ENCODE measurements at regions not wholly inside any gene's neighbourhood (a gene's known extent, or its start where the extent isn't known, plus 50 kb on each side); places are given as distances from the start of the nearest gene placed in this dataset.

- ATAC-seq (ENCODE audit: insufficient number of reproducible peaks, low FRiP score, low read depth): no peak
- no peak for TF ChIP-seq CTCF (IDR thresholded peaks at IDR 0.05)
- no peaks in the 10 kb centered on the region for H3K4me1 ChIP-seq (ENCODE audit: control insufficient read depth in 1 of 2, low read depth in 2 of 2)
- H3K27me3 ChIP-seq (replicated peaks; ENCODE audit: insufficient read depth): no peaks in the 10 kb centered on the region
- H3K4me3 ChIP-seq: no peak overlapping the region
- H3K9me3 ChIP-seq: no peaks in the 10 kb centered on the region
- H3K36me3 ChIP-seq: no peaks in the 10 kb centered on the region
- no peak overlapping the region for H3K27ac ChIP-seq
- DNase-seq (ENCODE audit: low spot score): no peak
Observed at GRCh38 chr5:111670826-111671492, 86.0 kb downstream of the NREP start.

GRCh38 chr5:111668477-111669414, 88.2 kb downstream of the NREP start:
- TF ChIP-seq CTCF (IDR thresholded peaks at IDR 0.05): no peak
- no peaks in the 10 kb centered on the region for H3K4me1 ChIP-seq (ENCODE audit: control insufficient read depth in 1 of 2, low read depth in 2 of 2)
- no peaks in the 10 kb centered on the region for H3K27me3 ChIP-seq (replicated peaks; ENCODE audit: insufficient read depth)

GRCh38 chr5:111667128-111667736, 89.8 kb downstream of the NREP start:
- DNase-seq (ENCODE audit: low spot score): no peak
- ATAC-seq (ENCODE audit: insufficient number of reproducible peaks, low FRiP score, low read depth): no peak
- no peak for TF ChIP-seq CTCF (IDR thresholded peaks at IDR 0.05)
- Histone ChIP-seq H3K9me3 (no peaks in the 10 kb centered on the region), H3K4me1 (ENCODE audit: control insufficient read depth in 1 of 2, low read depth in 2 of 2) (no peaks in the 10 kb centered on the region), H3K27me3 (replicated peaks; ENCODE audit: insufficient read depth) (no peaks in the 10 kb centered on the region), H3K4me3 (no peak overlapping the region), H3K27ac (no peak overlapping the region), H3K36me3 (no peaks in the 10 kb centered on the region)

More at GRCh38 chr5:111668477-111669414, 88.2 kb downstream of the NREP start:
- H3K9me3 ChIP-seq: no peaks in the 10 kb centered on the region
- DNase-seq (ENCODE audit: low spot score): no peak
- no peaks in the 10 kb centered on the region for H3K36me3 ChIP-seq
- no peak overlapping the region for H3K27ac ChIP-seq
- H3K4me3 ChIP-seq: no peak overlapping the region
- ATAC-seq (ENCODE audit: insufficient number of reproducible peaks, low FRiP score, low read depth): no peak

GRCh38 chr5:111656580-111656979, 100.4 kb downstream of the NREP start:
- Histone ChIP-seq H3K27me3 (replicated peaks; ENCODE audit: insufficient read depth) (no peaks in the 10 kb centered on the region), H3K36me3 (no peaks in the 10 kb centered on the region), H3K4me1 (ENCODE audit: control insufficient read depth in 1 of 2, low read depth in 2 of 2) (peaks cover 3 to 5% of the 10 kb centered on the region in 2 donors), H3K4me3 (no peak overlapping the region), H3K27ac (no peak overlapping the region), H3K9me3 (no peaks in the 10 kb centered on the region)
- DNase-seq (ENCODE audit: low spot score) (no peak), ATAC-seq (ENCODE audit: insufficient number of reproducible peaks, low FRiP score, low read depth) (no peak)
- no peak for TF ChIP-seq CTCF (IDR thresholded peaks at IDR 0.05)
